ENCODE measurements at regions not wholly inside any gene's neighbourhood (a gene's known extent, or its start where the extent isn't known, plus 50 kb on each side); places are given as distances from the start of the nearest gene placed in this dataset.

- Mint-ChIP-seq H3K27ac (no peak overlapping the region), H3K36me3 (ENCODE audit: insufficient read depth) (no peaks in the 10 kb centered on the region), H3K27me3 (peaks cover 20% of the 10 kb centered on the region), H3K4me1 (ENCODE audit: low read depth) (peaks cover 8% of the 10 kb centered on the region), H3K9me3 (ENCODE audit: low read depth) (no peaks in the 10 kb centered on the region), H3K4me3 (ENCODE audit: low read depth) (no peak overlapping the region)
- DNase-seq (ENCODE audit: low spot score, unreplicated experiment): no peak
- TF ChIP-seq CTCF (IDR thresholded peaks at IDR 0.05; ENCODE audit: unreplicated experiment): no peak
These were observed 113.8 kb upstream of the ARMC2 start for GRCh38 chr6:108734271-108734922.

- Mint-ChIP-seq H3K4me1 (ENCODE audit: low read depth) (peaks cover 11% of the 10 kb centered on the region), H3K4me3 (ENCODE audit: low read depth) (no peak overlapping the region), H3K27me3 (peaks cover 13% of the 10 kb centered on the region), H3K27ac (no peak overlapping the region), H3K36me3 (ENCODE audit: insufficient read depth) (no peaks in the 10 kb centered on the region), H3K9me3 (ENCODE audit: low read depth) (no peaks in the 10 kb centered on the region)
- TF ChIP-seq CTCF (IDR thresholded peaks at IDR 0.05; ENCODE audit: unreplicated experiment): no peak
- no peak for DNase-seq (ENCODE audit: low spot score, unreplicated experiment)
These were observed 112.8 kb upstream of the ARMC2 start for GRCh38 chr6:108735310-108736001.

GRCh38 chr6:108736002-108736361 lies 112.2 kb upstream of the ARMC2 start:
- DNase-seq (ENCODE audit: low spot score, unreplicated experiment): no peak
- Mint-ChIP-seq H3K27ac (no peak overlapping the region), H3K9me3 (ENCODE audit: low read depth) (no peaks in the 10 kb centered on the region), H3K27me3 (peaks cover 9% of the 10 kb centered on the region), H3K4me1 (ENCODE audit: low read depth) (peaks cover 8% of the 10 kb centered on the region), H3K36me3 (ENCODE audit: insufficient read depth) (no peaks in the 10 kb centered on the region), H3K4me3 (ENCODE audit: low read depth) (no peak overlapping the region)
- no peak for TF ChIP-seq CTCF (IDR thresholded peaks at IDR 0.05; ENCODE audit: unreplicated experiment)

- Mint-ChIP-seq H3K4me1 (ENCODE audit: low read depth) (peaks cover 5% of the 10 kb centered on the region), H3K27me3 (peaks cover 3% of the 10 kb centered on the region), H3K9me3 (ENCODE audit: low read depth) (no peaks in the 10 kb centered on the region), H3K36me3 (ENCODE audit: insufficient read depth) (no peaks in the 10 kb centered on the region), H3K27ac (no peak overlapping the region), H3K4me3 (ENCODE audit: low read depth) (no peak overlapping the region)
- DNase-seq (ENCODE audit: low spot score, unreplicated experiment): no peak
- no peak for TF ChIP-seq CTCF (IDR thresholded peaks at IDR 0.05; ENCODE audit: unreplicated experiment)
These were observed 111.4 kb upstream of the ARMC2 start for GRCh38 chr6:108736832-108737231.

- no peak for DNase-seq (ENCODE audit: low spot score, unreplicated experiment)
- H3K27me3 Mint-ChIP-seq: peaks cover 3% of the 10 kb centered on the region
- no peak overlapping the region for H3K27ac Mint-ChIP-seq
These were observed 110.4 kb upstream of the ARMC2 start for GRCh38 chr6:108737594-108738546.

More at GRCh38 chr6:108737594-108738546, 110.4 kb upstream of the ARMC2 start:
- no peaks in the 10 kb centered on the region for H3K9me3 Mint-ChIP-seq (ENCODE audit: low read depth)
- no peaks in the 10 kb centered on the region for H3K36me3 Mint-ChIP-seq (ENCODE audit: insufficient read depth)
- H3K4me3 Mint-ChIP-seq (ENCODE audit: low read depth): no peak overlapping the region
- TF ChIP-seq CTCF (IDR thresholded peaks at IDR 0.05; ENCODE audit: unreplicated experiment): no peak
- peaks cover 4% of the 10 kb centered on the region for H3K4me1 Mint-ChIP-seq (ENCODE audit: low read depth)

Data from progenitor cell of endocrine pancreas (in vitro differentiated cells).